ENCODE measurements at regions not wholly inside any gene's neighbourhood (a gene's known extent, or its start where the extent isn't known, plus 50 kb on each side); places are given as distances from the start of the nearest gene placed in this dataset.
A peak's percentile ranks its signal among the peaks of the same experiment; 100 is the strongest.

GRCh38 chr7:41046776-41047175, 656.1 kb downstream of the INHBA start:
- H3K4me1 ChIP-seq = no peaks in the 10 kb centered on the region
- peaks cover 4 to 5% of the 10 kb centered on the region in 2 donors for H3K9me3 ChIP-seq
- no peak overlapping the region for H3K27ac ChIP-seq
- TF ChIP-seq, protein P1, sequence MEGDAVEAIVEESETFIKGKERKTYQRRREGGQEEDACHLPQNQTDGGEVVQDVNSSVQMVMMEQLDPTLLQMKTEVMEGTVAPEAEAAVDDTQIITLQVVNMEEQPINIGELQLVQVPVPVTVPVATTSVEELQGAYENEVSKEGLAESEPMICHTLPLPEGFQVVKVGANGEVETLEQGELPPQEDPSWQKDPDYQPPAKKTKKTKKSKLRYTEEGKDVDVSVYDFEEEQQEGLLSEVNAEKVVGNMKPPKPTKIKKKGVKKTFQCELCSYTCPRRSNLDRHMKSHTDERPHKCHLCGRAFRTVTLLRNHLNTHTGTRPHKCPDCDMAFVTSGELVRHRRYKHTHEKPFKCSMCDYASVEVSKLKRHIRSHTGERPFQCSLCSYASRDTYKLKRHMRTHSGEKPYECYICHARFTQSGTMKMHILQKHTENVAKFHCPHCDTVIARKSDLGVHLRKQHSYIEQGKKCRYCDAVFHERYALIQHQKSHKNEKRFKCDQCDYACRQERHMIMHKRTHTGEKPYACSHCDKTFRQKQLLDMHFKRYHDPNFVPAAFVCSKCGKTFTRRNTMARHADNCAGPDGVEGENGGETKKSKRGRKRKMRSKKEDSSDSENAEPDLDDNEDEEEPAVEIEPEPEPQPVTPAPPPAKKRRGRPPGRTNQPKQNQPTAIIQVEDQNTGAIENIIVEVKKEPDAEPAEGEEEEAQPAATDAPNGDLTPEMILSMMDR (IDR thresholded peaks at IDR 0.05) = no peak
- TF ChIP-seq POLR2A (IDR thresholded peaks at IDR 0.05) = no peak
- TF ChIP-seq POLR2AphosphoS5 (IDR thresholded peaks at IDR 0.05) = no peak
- H3K27me3 ChIP-seq = no peaks in the 10 kb centered on the region
- intact Hi-C loops (cut with DNase I; ENCODE audit: low total_unique reads) = no loop called here
- no peak for DNase-seq (ENCODE audit: low spot score in 2 of 2)
- H3K4me3 ChIP-seq = no peak overlapping the region
- no peaks in the 10 kb centered on the region for H3K36me3 ChIP-seq

- peaks cover 4 to 5% of the 10 kb centered on the region in 2 donors for H3K9me3 ChIP-seq
- TF ChIP-seq POLR2AphosphoS5 (IDR thresholded peaks at IDR 0.05) (no peak), POLR2A (IDR thresholded peaks at IDR 0.05) (no peak)
- TF ChIP-seq, protein P1 (IDR thresholded peaks at IDR 0.05) = no peak
- H3K27me3 ChIP-seq = no peaks in the 10 kb centered on the region
- DNase-seq (ENCODE audit: low spot score in 2 of 2) = no peak
- intact Hi-C loops (cut with DNase I; ENCODE audit: low total_unique reads) = no loop called here
- H3K4me3 ChIP-seq = no peak overlapping the region
- H3K4me1 ChIP-seq = no peaks in the 10 kb centered on the region
- H3K36me3 ChIP-seq = no peaks in the 10 kb centered on the region
- H3K27ac ChIP-seq = no peak overlapping the region
Observed at GRCh38 chr7:41046221-41046761, 656.6 kb downstream of the INHBA start.

- TF ChIP-seq POLR2AphosphoS5 (IDR thresholded peaks at IDR 0.05) (peak in 2 of 3 donors; percentile 34 to 38), POLR2A (IDR thresholded peaks at IDR 0.05) (no peak)
- TF ChIP-seq, protein P1 (IDR thresholded peaks at IDR 0.05) = peak in 2 of 3 donors; percentile 65 to 67
- no peaks in the 10 kb centered on the region for H3K27me3 ChIP-seq
- intact Hi-C loops (cut with DNase I; ENCODE audit: low total_unique reads) = no loop called here
- no peak overlapping the region for H3K4me3 ChIP-seq
- H3K36me3 ChIP-seq = no peaks in the 10 kb centered on the region
- no peak overlapping the region for H3K27ac ChIP-seq
- peak; percentile 66 to 72 for DNase-seq (ENCODE audit: low spot score in 2 of 2)
- H3K4me1 ChIP-seq = no peaks in the 10 kb centered on the region
- H3K9me3 ChIP-seq = peaks cover 4 to 5% of the 10 kb centered on the region in 2 donors
Observed at GRCh38 chr7:41045556-41046123, 657.2 kb downstream of the INHBA start.

DNA sequence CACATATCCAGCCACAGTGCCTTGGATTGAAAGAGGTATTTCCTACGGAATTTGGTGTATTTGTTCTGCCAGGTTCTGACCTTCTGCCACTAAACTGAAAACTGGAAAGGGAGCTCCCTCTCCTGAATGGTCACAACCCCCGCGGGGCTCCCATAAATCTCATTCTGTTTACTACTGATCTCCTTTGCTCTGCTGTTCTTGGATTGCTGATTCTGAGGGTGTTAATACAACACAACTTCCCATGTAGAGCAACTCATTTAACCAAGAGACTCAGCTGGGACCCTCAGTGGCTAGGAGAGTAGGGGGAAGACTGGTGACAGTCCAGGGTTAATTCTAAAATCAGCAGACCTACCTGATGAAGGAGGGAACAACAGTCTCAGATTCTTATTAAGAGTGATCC, 662.9 kb downstream of the INHBA start:
- no peak for DNase-seq (ENCODE audit: low spot score in 2 of 2)
- H3K27ac ChIP-seq = no peak overlapping the region

GRCh38 chr7:41039386-41039953, 663.4 kb downstream of the INHBA start:
- H3K9me3 ChIP-seq = peaks cover 4 to 5% of the 10 kb centered on the region in 2 donors
- intact Hi-C loops (cut with DNase I; ENCODE audit: low total_unique reads) = no loop called here
- H3K4me1 ChIP-seq = no peaks in the 10 kb centered on the region
- H3K27ac ChIP-seq = no peak overlapping the region
- TF ChIP-seq, protein P1 (IDR thresholded peaks at IDR 0.05) = no peak
- TF ChIP-seq POLR2A (IDR thresholded peaks at IDR 0.05) = no peak
- TF ChIP-seq POLR2AphosphoS5 (IDR thresholded peaks at IDR 0.05) = no peak
- DNase-seq (ENCODE audit: low spot score in 2 of 2) = no peak
- no peaks in the 10 kb centered on the region for H3K36me3 ChIP-seq
- H3K27me3 ChIP-seq = no peaks in the 10 kb centered on the region
- H3K4me3 ChIP-seq = no peak overlapping the region

More for the DNA sequence above, 662.9 kb downstream of the INHBA start:
- Histone ChIP-seq H3K4me1 (no peaks in the 10 kb centered on the region), H3K36me3 (no peaks in the 10 kb centered on the region), H3K9me3 (peaks cover 4 to 5% of the 10 kb centered on the region in 2 donors), H3K4me3 (no peak overlapping the region), H3K27me3 (no peaks in the 10 kb centered on the region)
- TF ChIP-seq, protein P1 (IDR thresholded peaks at IDR 0.05) = no peak
- TF ChIP-seq POLR2A (IDR thresholded peaks at IDR 0.05) = no peak
- TF ChIP-seq POLR2AphosphoS5 (IDR thresholded peaks at IDR 0.05) = no peak
- intact Hi-C loops (cut with DNase I; ENCODE audit: low total_unique reads) = no loop called here

Data from breast epithelium (tissue), 4 donors.